GM12878 (cell line): ENCODE measurements at regions not wholly inside any gene's neighbourhood (a gene's known extent, or its start where the extent isn't known, plus 50 kb on each side); places are given as distances from the start of the nearest gene placed in this dataset.

Experiments
- ASH2L ChIP-seq: fragments of 300-600, 200-600 bp; sonication (generic); IDR thresholded peaks from 2 replicates; pipeline ENCODE4 v1.6.1; 2017; ENCODE audit warnings: low read depth, mild to moderate bottlenecking, borderline replicate concordance
- BCL11A ChIP-seq: IDR thresholded peaks from 2 replicates; pipeline ENCODE4 v1.6.1; 2011; ENCODE audit warnings: low read depth, low read length
- CBX5 ChIP-seq: sonication (generic); IDR thresholded peaks from 2 replicates; pipeline ENCODE4 v1.6.1; 2016; ENCODE audit warnings: low read depth, moderate library complexity, mild to moderate bottlenecking, inconsistent platforms
- GATAD2B ChIP-seq: fragments of 450-650 bp; conservative IDR thresholded peaks from 2 replicates; pipeline ENCODE4 v1.6.1; 2017; ENCODE audit warnings: low read depth, mild to moderate bottlenecking, moderate library complexity
- MTA2 ChIP-seq: fragments of 450-650 bp; IDR thresholded peaks from 2 replicates; pipeline ENCODE4 v1.6.1; 2016; ENCODE audit warnings: low read depth, mild to moderate bottlenecking, moderate library complexity
- NFIC ChIP-seq: IDR thresholded peaks from 2 replicates; pipeline ENCODE4 v1.6.1; 2012; ENCODE audit warnings: low read depth, mild to moderate bottlenecking, inconsistent platforms, low read length, moderate library complexity
- POLR2AphosphoS5 ChIP-seq: IDR thresholded peaks from 2 replicates; pipeline ENCODE4 v1.6.1; 2011; ENCODE audit warnings: mild to moderate bottlenecking, low read length, inconsistent platforms
- ZNF384 ChIP-seq: IDR thresholded peaks from 2 replicates; pipeline ENCODE4 v1.6.1; 2012; ENCODE audit warnings: low read depth, mild to moderate bottlenecking, low read length, improper control_type of control experiment, borderline replicate concordance
- TF ChIP-seq, protein P1 (sequence below): IDR thresholded peaks from 2 replicates; pipeline ENCODE4 v1.6.1; 2011; ENCODE audit warnings: mild to moderate bottlenecking, low read depth, low read length, moderate library complexity; ENCODE audit not compliant: insufficient replicate concordance
- TF ChIP-seq, protein P2 (sequence below): fragments of 450-650 bp; IDR thresholded peaks from 2 replicates; pipeline ENCODE4 v1.6.1; 2017; ENCODE audit warnings: low read depth, mild to moderate bottlenecking, moderate library complexity

DNA sequence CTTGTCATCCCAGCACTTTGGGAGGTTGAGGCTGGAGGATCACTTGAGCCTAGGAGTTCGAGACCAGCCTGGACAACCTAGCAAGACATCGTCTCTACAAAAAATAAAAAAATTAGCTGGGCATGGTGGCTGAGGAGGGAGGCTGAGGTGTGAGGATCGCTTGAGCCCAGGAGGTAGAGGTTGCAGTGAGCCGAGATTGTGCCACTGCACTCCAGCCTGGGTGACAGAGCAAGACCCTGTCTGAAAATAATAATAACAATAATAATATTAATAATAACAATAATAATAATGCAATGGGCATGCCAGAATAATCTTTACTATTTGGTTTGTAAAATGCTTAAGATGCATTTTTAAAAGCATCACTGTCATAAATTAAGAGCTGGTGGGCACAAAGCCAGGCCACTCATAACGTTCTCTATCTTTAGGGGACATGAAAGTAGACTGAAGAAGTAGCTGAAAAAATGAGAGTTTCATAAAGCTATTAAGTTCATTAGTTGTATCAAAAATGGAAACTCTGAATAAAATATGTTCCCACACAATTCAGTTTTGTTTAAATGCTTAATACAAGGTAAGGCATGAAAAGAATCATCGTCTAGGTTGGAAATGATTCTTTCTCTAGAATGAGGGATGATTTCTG, 51.6 kb upstream of the ITPKB start (continued):
- TF ChIP-seq, protein P1, sequence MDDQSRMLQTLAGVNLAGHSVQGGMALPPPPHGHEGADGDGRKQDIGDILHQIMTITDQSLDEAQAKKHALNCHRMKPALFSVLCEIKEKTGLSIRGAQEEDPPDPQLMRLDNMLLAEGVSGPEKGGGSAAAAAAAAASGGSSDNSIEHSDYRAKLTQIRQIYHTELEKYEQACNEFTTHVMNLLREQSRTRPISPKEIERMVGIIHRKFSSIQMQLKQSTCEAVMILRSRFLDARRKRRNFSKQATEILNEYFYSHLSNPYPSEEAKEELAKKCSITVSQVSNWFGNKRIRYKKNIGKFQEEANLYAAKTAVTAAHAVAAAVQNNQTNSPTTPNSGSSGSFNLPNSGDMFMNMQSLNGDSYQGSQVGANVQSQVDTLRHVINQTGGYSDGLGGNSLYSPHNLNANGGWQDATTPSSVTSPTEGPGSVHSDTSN = no peak
- TF ChIP-seq ASH2L (no peak), BCL11A (no peak), ZNF384 (no peak), MTA2 (peak; percentile 77), CBX5 (no peak), POLR2AphosphoS5 (no peak), GATAD2B (no peak), NFIC (peak; percentile 42; the same call in 1 of the 2 replicates)
- TF ChIP-seq, protein P2, sequence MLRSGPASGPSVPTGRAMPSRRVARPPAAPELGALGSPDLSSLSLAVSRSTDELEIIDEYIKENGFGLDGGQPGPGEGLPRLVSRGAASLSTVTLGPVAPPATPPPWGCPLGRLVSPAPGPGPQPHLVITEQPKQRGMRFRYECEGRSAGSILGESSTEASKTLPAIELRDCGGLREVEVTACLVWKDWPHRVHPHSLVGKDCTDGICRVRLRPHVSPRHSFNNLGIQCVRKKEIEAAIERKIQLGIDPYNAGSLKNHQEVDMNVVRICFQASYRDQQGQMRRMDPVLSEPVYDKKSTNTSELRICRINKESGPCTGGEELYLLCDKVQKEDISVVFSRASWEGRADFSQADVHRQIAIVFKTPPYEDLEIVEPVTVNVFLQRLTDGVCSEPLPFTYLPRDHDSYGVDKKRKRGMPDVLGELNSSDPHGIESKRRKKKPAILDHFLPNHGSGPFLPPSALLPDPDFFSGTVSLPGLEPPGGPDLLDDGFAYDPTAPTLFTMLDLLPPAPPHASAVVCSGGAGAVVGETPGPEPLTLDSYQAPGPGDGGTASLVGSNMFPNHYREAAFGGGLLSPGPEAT = no peak
